Tibial nerve (tissue), 3 donors: ENCODE measurements at regions not wholly inside any gene's neighbourhood (a gene's known extent, or its start where the extent isn't known, plus 50 kb on each side); places are given as distances from the start of the nearest gene placed in this dataset.

Experiments used
- POLR2A ChIP-seq, 2 donors: fragments of 450-650 bp; IDR thresholded peaks; one replicate each; pipeline ENCODE4 v1.6.1; 2017; ENCODE audit warnings: antibody characterized with exemption in 2 of 2, mild to moderate bottlenecking in 2 of 2, moderate library complexity in 2 of 2
- TF ChIP-seq, protein P1 (sequence below), 5 experiments: fragments of 200-600 bp in 3 of 5; fragments of 450-650 bp in 2 of 5; sonication (generic) in 3 of 5; IDR thresholded peaks; one replicate each; pipeline ENCODE4 v1.5.1; 2016 to 2019; ENCODE audit warnings: antibody characterized with exemption in 5 of 5, mild to moderate bottlenecking in 3 of 5, moderate library complexity in 2 of 5

- TF ChIP-seq, protein P1, sequence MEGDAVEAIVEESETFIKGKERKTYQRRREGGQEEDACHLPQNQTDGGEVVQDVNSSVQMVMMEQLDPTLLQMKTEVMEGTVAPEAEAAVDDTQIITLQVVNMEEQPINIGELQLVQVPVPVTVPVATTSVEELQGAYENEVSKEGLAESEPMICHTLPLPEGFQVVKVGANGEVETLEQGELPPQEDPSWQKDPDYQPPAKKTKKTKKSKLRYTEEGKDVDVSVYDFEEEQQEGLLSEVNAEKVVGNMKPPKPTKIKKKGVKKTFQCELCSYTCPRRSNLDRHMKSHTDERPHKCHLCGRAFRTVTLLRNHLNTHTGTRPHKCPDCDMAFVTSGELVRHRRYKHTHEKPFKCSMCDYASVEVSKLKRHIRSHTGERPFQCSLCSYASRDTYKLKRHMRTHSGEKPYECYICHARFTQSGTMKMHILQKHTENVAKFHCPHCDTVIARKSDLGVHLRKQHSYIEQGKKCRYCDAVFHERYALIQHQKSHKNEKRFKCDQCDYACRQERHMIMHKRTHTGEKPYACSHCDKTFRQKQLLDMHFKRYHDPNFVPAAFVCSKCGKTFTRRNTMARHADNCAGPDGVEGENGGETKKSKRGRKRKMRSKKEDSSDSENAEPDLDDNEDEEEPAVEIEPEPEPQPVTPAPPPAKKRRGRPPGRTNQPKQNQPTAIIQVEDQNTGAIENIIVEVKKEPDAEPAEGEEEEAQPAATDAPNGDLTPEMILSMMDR (IDR thresholded peaks at IDR 0.05): no peak
- TF ChIP-seq POLR2A (IDR thresholded peaks at IDR 0.05): no peak
Measured at GRCh38 chr15:87741350-87741749, 515.2 kb downstream of the NTRK3 start.
